SU-DHL-6 (cell line): ENCODE measurements at regions not wholly inside any gene's neighbourhood (a gene's known extent, or its start where the extent isn't known, plus 50 kb on each side); places are given as distances from the start of the nearest gene placed in this dataset.

Experiments
- H2AFZ ChIP-seq: fragments of 200-600 bp; sonication (generic); 2 replicates; pipeline ENCODE4 v1.6.1; 2014; ENCODE audit warnings: low read depth, mild to moderate bottlenecking, moderate library complexity, mixed read lengths, antibody characterized with exemption, low read length; ENCODE audit not compliant: severe bottlenecking
- H3F3A ChIP-seq: fragments of 200-600 bp; shearing (Covaris generic); 2 replicates; pipeline ENCODE4 v1.6.0; 2016; ENCODE audit warnings: antibody characterized with exemption, mild to moderate bottlenecking; ENCODE audit not compliant: insufficient read depth
- H3K27ac ChIP-seq: fragments of 200-600 bp; sonication (generic); 2 replicates; pipeline ENCODE4 v1.5.1; 2016; ENCODE audit warnings: low read depth, mild to moderate bottlenecking, low read length, moderate library complexity, mixed read lengths
- H3K27me3 ChIP-seq: fragments of 200-600 bp; sonication (generic), shearing (Covaris generic); 2 replicates; pipeline ENCODE4 v1.6.0; 2014; ENCODE audit warnings: mild to moderate bottlenecking, low read length
- H3K36me3 ChIP-seq: fragments of 200-600 bp; sonication (generic); 2 replicates; pipeline ENCODE4 v1.6.1; 2014; ENCODE audit warnings: mild to moderate bottlenecking, low read length, mixed read lengths
- H3K4me2 ChIP-seq: fragments of 300-600, 200-600 bp; shearing (Covaris generic), sonication (generic); 2 replicates; pipeline ENCODE4 v1.6.0; 2014; ENCODE audit warnings: low read length, low read depth, mild to moderate bottlenecking; ENCODE audit not compliant: poor library complexity, severe bottlenecking
- H3K4me3 ChIP-seq: fragments of 200-600 bp; sonication (generic); 2 replicates; pipeline ENCODE4 v1.5.1; 2014; ENCODE audit warnings: antibody characterized with exemption, low read length, mild to moderate bottlenecking, mixed read lengths; ENCODE audit not compliant: insufficient read depth, poor library complexity, severe bottlenecking
- H3K79me2 ChIP-seq: fragments of 200-600 bp; sonication (generic); 2 replicates; pipeline ENCODE4 v1.6.1; 2014; ENCODE audit warnings: mild to moderate bottlenecking, low read length, moderate library complexity; ENCODE audit not compliant: insufficient read depth
- H3K9ac ChIP-seq: fragments of 200-600 bp; sonication (generic); 2 replicates; pipeline ENCODE4 v1.7.0; 2014; ENCODE audit warnings: mild to moderate bottlenecking, low read length
- H3K9me2 ChIP-seq: fragments of 200-600 bp; sonication (generic); replicated peaks from 2 replicates; pipeline ENCODE4 v1.6.1; 2014; ENCODE audit warnings: low read length; ENCODE audit not compliant: insufficient read depth
- H3K9me3 ChIP-seq: fragments of 200-600 bp; sonication (generic); 2 replicates; pipeline ENCODE4 v1.6.1; 2014; ENCODE audit warnings: low read length, mixed read lengths; ENCODE audit not compliant: insufficient read depth
- H4K20me1 ChIP-seq: fragments of 200-600 bp; sonication (generic); 2 replicates; pipeline ENCODE4 v1.6.1; 2014; ENCODE audit warnings: low read depth, mild to moderate bottlenecking, antibody characterized with exemption, low read length, moderate library complexity, mixed read lengths
- EZH2phosphoT487 ChIP-seq: fragments of 200-600 bp; sonication (generic), shearing (Covaris generic); conservative IDR thresholded peaks from 2 replicates; pipeline ENCODE4 v1.6.1; 2018; ENCODE audit warnings: mild to moderate bottlenecking, antibody characterized with exemption, low read length, moderate library complexity, mixed read lengths
- TF ChIP-seq, protein P1 (sequence below): fragments of 200-600 bp; sonication (generic); IDR thresholded peaks from one replicate; pipeline ENCODE4 v1.5.1; 2017; ENCODE audit warnings: antibody characterized with exemption, mild to moderate bottlenecking, low read length, moderate library complexity; ENCODE audit not compliant: insufficient read depth, poor library complexity, severe bottlenecking

DNA sequence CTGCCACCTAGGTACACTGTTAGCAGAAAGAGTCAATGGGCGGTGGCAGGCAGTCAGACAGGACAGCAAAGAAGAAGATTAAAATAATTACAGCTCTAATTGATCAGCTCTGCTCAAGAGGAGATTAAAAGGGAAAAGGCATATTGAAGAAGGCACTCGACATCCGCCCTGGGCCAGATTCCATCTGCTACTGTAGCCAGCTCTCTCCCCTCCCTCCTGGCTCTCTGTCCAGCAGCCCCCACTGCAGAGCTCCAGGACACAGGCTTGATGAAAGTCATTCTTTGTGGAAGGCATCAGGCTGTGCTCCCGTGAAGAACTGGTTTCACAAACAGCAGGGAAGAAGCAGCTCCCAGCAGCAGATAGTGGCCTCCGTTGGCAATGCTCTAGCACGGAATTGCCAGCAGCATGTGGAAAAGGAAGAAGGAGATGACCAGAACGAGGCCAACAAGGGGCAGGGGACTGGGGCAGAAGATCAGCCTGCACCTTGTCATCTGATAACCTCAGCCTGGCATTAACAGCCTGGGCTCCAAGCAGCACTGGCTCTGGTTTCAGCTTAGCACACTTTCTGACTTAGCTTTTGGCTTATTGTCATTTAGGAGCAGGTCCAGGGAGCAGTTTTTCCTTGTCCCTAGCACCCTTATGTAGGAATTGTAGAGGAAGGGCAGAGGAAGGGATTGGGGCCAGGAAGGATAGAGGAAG lies 465.9 kb downstream of the KIF16B start:
- Histone ChIP-seq H3K36me3 (no peaks in the 10 kb centered on the region), H3F3A (no peaks in the 10 kb centered on the region), H3K27ac (no peak overlapping the region), H3K9me3 (no peaks in the 10 kb centered on the region), H2AFZ (no peak overlapping the region), H3K27me3 (no peaks in the 10 kb centered on the region), H3K4me3 (no peak overlapping the region), H3K9me2 (no peaks in the 10 kb centered on the region), H3K4me2 (no peak overlapping the region), H3K9ac (no peak overlapping the region), H3K79me2 (no peaks in the 10 kb centered on the region), H4K20me1 (no peaks in the 10 kb centered on the region)
- TF ChIP-seq, protein P1, sequence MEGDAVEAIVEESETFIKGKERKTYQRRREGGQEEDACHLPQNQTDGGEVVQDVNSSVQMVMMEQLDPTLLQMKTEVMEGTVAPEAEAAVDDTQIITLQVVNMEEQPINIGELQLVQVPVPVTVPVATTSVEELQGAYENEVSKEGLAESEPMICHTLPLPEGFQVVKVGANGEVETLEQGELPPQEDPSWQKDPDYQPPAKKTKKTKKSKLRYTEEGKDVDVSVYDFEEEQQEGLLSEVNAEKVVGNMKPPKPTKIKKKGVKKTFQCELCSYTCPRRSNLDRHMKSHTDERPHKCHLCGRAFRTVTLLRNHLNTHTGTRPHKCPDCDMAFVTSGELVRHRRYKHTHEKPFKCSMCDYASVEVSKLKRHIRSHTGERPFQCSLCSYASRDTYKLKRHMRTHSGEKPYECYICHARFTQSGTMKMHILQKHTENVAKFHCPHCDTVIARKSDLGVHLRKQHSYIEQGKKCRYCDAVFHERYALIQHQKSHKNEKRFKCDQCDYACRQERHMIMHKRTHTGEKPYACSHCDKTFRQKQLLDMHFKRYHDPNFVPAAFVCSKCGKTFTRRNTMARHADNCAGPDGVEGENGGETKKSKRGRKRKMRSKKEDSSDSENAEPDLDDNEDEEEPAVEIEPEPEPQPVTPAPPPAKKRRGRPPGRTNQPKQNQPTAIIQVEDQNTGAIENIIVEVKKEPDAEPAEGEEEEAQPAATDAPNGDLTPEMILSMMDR: no peak
- no peak for TF ChIP-seq EZH2phosphoT487

DNA sequence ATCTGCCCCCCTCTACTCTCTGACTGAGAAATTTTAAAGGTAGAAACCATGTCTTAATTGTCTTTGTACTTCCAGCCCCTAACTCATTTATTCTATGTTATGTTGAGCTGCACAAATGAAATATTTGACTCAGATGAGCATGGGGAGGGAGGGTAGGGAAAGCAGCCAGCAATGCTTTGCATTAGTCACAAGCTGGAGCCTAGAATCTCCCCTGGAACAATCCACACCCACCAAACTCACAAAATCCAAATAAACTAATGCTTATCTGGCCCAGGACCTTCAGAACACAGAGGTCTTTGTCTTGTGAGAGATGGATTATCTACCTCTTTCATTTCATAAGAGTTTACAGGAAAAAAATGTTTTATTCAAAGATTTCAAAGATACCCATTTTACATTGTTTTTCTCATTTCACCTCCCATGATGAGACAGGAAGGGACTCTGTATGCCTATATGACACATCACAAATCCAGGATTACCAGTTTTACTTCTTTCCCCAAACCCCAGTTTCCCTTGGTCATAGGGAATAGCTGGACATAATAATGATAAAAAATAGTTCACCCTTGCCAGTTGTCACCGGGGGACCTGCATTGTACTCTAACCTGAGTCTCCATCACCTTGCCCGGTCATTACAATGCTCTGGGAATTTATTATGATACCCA lies 466.9 kb downstream of the KIF16B start:
- Histone ChIP-seq H3K9me3 (no peaks in the 10 kb centered on the region), H4K20me1 (no peaks in the 10 kb centered on the region), H3K4me3 (no peak overlapping the region), H3K36me3 (no peaks in the 10 kb centered on the region), H3K27ac (no peak overlapping the region), H2AFZ (no peak overlapping the region), H3K9ac (no peak overlapping the region), H3K4me2 (no peak overlapping the region), H3K27me3 (no peaks in the 10 kb centered on the region), H3K9me2 (no peaks in the 10 kb centered on the region), H3F3A (no peaks in the 10 kb centered on the region), H3K79me2 (no peaks in the 10 kb centered on the region)
- no peak for TF ChIP-seq EZH2phosphoT487
- TF ChIP-seq, protein P1: no peak

DNA sequence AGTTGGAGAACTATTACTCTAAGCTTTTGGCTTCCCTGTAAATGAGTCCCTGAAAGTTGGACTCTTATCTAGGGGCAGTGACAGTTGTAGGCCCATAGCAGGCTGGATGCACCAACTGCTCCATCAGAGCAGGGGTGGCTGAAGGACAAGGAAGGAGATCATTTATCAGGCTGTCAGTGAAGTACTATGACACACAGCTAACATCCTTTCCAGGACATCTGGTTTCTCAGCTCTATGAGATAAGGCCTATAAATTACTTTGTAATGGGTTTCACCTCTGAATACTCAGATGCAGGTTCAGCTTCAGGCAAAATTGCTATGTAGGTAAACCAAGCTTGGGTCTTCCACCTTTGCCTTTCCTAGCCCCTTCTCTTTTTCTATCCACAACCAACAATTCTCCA lies 468.5 kb downstream of the KIF16B start:
- Histone ChIP-seq H3K79me2 (no peaks in the 10 kb centered on the region), H3K27me3 (no peaks in the 10 kb centered on the region), H2AFZ (no peak overlapping the region), H4K20me1 (no peaks in the 10 kb centered on the region), H3F3A (no peaks in the 10 kb centered on the region), H3K9me2 (no peaks in the 10 kb centered on the region), H3K9ac (no peak overlapping the region), H3K4me3 (no peak overlapping the region), H3K27ac (no peak overlapping the region), H3K9me3 (no peaks in the 10 kb centered on the region), H3K4me2 (no peak overlapping the region), H3K36me3 (no peaks in the 10 kb centered on the region)
- TF ChIP-seq, protein P1: no peak
- TF ChIP-seq EZH2phosphoT487: no peak
